OCI-LY1 (cell line): ENCODE measurements at regions not wholly inside any gene's neighbourhood (a gene's known extent, or its start where the extent isn't known, plus 50 kb on each side); places are given as distances from the start of the nearest gene placed in this dataset.

Source experiments
- CTCF ChIP-seq: fragments of 200-600 bp; sonication (generic), shearing (Covaris generic); IDR thresholded peaks from 2 replicates; pipeline ENCODE4 v1.5.1; 2017; ENCODE audit warnings: mild to moderate bottlenecking, antibody characterized with exemption, low read length, moderate library complexity, mixed read lengths
- EZH2 ChIP-seq: fragments of 200-600 bp; sonication (generic), shearing (Covaris generic); IDR thresholded peaks from 2 replicates; pipeline ENCODE4 v1.8.0; 2017; ENCODE audit warnings: borderline replicate concordance, mixed run types, mild to moderate bottlenecking, antibody characterized with exemption, low read length, moderate library complexity, mixed read lengths

GRCh38 chr5:12965804-12966203 lies 978.7 kb downstream of the DNAH5 start:
- TF ChIP-seq CTCF (no peak), EZH2 (no peak)
